Tibial nerve (tissue), 4 donors: ENCODE measurements at regions not wholly inside any gene's neighbourhood (a gene's known extent, or its start where the extent isn't known, plus 50 kb on each side); places are given as distances from the start of the nearest gene placed in this dataset.

Experiments used
- EP300 ChIP-seq, 2 donors: sonication (generic); formaldehyde crosslinking; IDR thresholded peaks; one replicate each; pipeline ENCODE4 v1.6.1; 2017; ENCODE audit warnings: antibody characterized with exemption in 2 of 2, mild to moderate bottlenecking in 1 of 2
- POLR2A ChIP-seq, 2 donors: fragments of 450-650 bp; IDR thresholded peaks; one replicate each; pipeline ENCODE4 v1.6.1; 2017; ENCODE audit warnings: antibody characterized with exemption in 2 of 2, mild to moderate bottlenecking in 2 of 2, moderate library complexity in 2 of 2
- TF ChIP-seq, protein P1 (sequence below), 5 experiments: fragments of 200-600 bp in 3 of 5; fragments of 450-650 bp in 2 of 5; sonication (generic) in 3 of 5; IDR thresholded peaks; one replicate each; pipeline ENCODE4 v1.5.1; 2016 to 2019; ENCODE audit warnings: antibody characterized with exemption in 5 of 5, mild to moderate bottlenecking in 3 of 5, moderate library complexity in 2 of 5

DNA sequence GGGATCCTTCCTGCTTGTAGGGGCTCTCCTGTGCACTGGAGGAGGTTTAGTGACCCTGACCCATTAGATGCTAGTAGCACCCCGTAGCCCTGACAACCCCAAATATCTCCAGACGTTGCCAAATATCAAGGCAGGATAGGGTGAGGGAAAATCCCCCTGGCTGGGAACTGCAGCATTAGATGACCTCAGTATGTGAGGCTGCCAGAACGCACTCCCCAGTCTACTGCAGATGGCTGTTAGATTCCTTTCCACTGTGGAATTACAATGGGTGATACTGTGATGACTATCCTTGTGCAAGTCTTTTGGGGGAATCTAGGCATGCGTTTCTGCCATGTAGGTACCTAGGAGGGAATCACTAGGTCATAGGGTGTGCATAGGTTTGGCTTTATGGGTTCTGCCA is 226.3 kb upstream of the KCNG1 start:
- no peak for TF ChIP-seq EP300 (IDR thresholded peaks at IDR 0.05)
- TF ChIP-seq POLR2A (IDR thresholded peaks at IDR 0.05), result no peak
- TF ChIP-seq, protein P1, sequence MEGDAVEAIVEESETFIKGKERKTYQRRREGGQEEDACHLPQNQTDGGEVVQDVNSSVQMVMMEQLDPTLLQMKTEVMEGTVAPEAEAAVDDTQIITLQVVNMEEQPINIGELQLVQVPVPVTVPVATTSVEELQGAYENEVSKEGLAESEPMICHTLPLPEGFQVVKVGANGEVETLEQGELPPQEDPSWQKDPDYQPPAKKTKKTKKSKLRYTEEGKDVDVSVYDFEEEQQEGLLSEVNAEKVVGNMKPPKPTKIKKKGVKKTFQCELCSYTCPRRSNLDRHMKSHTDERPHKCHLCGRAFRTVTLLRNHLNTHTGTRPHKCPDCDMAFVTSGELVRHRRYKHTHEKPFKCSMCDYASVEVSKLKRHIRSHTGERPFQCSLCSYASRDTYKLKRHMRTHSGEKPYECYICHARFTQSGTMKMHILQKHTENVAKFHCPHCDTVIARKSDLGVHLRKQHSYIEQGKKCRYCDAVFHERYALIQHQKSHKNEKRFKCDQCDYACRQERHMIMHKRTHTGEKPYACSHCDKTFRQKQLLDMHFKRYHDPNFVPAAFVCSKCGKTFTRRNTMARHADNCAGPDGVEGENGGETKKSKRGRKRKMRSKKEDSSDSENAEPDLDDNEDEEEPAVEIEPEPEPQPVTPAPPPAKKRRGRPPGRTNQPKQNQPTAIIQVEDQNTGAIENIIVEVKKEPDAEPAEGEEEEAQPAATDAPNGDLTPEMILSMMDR (IDR thresholded peaks at IDR 0.05), result no peak
